ENCODE measurements at regions not wholly inside any gene's neighbourhood (a gene's known extent, or its start where the extent isn't known, plus 50 kb on each side); places are given as distances from the start of the nearest gene placed in this dataset.

DNA sequence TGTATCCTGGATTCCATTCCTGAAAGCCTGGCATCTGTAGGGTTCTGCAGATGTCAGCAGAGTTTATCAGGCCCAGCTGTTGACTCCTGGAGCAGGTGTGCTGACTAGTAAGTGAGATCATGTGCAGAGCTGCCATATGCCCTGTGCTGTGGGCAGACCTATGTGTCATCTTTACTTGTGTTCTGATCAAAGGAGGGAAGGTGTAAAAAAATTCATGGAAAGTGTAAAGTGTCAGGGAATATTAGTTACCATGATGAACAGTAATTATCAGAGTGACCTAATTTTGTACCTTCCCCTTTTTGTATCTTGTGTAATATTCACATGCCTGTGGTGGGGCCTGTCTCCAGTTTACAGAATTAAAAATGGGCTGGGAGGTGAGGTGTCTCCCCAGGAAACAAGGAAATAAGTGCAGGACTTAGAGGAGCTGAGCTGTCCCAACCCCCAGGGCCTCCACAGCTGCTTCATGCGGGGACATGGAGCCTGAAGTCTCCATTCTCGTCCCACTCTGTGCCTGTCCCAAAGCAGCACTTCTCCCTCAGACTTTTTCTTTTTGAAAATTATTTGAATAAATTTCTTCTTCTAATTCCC lies 148.2 kb upstream of the GGTLC1 start:
- DNase-seq (ENCODE audit: low spot score): no peak

- no peak for DNase-seq (ENCODE audit: low spot score)
Observed at GRCh38 chr20:24135781-24136180, 147.2 kb upstream of the GGTLC1 start.

DNA sequence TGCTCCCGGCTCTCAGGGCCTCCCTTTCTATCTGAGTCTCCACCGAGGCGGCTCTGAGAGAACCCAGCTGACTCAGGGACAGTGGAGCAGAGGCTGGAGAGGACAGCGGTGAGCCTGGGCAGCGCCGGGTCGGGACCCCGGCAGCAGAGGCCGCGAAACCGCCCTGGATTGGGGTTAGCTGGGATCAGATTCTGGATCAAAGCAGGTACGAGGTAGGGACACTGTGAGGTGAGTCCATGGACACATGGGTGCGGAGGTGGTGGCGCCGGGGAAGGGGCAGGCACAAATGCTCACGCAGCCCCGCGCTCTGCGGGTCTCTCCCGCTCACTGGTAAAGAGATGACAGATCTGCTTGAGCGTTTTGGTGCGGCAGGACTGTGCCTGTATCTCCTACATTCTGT lies 146.4 kb upstream of the GGTLC1 start:
- DNase-seq (ENCODE audit: low spot score): no peak

DNA sequence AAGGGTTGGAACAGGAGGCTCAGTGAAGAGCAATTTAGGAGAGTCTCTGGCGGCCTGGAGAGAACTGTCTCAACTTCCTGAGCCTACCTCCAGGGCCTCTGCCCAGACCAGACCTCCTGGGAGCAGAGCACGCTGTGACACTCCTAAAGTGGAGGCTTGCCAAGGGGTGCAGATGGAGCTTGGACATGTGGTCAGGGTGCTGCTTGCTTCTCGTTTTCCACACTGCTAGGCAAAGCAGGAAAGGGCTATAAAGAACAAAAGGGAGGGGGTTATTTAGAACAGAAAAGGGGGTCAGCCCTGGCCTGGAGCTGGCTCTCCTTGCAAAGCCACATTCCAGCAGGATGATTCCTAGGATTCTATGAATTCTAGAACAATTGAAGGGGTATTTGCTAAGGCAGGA lies 145.7 kb upstream of the GGTLC1 start:
- DNase-seq (ENCODE audit: low spot score): peak; percentile 28

DNA sequence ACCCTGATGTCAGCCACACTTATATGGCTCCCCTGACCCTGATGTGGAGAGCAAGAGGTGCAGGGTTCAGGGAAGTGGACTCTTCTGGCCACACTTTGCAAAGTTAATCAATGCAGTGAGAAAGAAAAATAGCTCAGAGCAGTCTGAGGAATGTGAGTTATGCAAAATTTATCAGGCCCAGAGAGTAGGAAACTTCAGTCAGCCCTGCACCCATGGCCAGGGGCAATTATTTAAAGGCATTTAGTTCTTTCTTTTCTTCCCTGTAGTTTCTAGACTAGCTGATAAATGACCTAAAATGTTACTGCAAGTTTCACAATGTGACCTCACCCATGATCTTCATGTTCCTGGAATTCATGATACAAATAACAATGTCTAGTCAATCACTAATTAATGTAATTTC lies 143.7 kb upstream of the GGTLC1 start:
- no peak for DNase-seq (ENCODE audit: low spot score)

- no peak for DNase-seq (ENCODE audit: low spot score)
Observed at GRCh38 chr20:24131684-24132083, 143.1 kb upstream of the GGTLC1 start.

DNA sequence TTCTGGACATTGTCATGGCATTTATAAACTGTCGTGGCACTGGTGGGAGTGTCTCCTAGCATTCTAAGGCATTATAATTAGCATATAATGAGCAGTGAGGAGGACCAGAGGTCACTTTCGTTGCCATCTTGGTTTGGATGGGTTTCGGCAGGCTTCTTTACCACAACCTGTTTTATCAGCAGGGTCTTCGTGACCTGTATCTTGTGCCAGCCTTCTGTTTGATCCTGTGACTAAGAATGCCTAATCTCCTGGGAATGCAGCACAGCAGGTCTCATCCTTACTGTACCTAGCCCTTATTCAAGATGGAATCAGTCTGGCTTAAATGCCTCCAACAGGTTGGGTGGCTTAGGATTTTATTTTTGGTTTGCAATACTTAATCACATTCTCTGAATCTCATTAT lies 142.7 kb upstream of the GGTLC1 start:
- DNase-seq (ENCODE audit: low spot score): no peak

DNA sequence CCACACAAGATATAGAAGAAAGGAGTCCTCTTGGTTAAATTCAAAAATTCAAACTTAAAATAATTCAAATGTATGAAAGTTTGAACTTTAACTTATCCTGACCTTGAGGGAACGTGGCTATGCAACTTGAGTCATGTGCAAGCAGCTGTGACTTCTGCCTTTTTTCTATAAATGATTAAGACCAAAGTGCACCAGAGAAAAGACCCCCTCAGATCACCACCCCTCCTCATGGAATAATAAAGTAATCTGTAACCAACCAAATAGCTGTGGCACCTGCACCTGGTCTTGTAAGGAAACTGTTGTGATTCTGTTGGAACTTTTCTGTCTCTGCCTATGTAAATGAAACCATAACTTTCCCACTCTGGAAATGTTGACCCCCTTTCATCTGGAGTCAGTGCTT lies 141.1 kb upstream of the GGTLC1 start:
- no peak for DNase-seq (ENCODE audit: low spot score)

GRCh38 chr20:24124951-24125650 lies 136.5 kb upstream of the GGTLC1 start:
- no peak for DNase-seq (ENCODE audit: low spot score)

DNA sequence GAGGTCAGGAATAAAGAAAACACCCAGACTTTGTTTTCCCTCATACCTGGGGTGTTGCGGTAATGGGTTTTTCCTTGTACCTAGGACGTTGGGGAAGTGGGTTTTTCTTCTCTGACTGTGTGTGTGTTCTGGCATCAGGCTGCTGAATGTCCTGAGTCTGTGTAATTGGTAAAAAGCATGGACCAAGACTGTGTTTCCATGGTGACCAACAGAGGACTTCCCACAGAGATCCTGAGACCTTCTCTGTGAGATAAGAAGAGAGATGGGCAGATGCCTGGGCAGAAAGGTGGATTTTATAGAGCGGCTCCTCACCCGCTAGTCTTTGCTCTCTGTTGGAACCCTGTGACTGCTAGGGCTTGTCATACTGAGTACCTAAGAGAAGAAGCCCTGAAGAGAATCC lies 135.4 kb upstream of the GGTLC1 start:
- DNase-seq (ENCODE audit: low spot score): no peak

GRCh38 chr20:24118441-24119175 lies 130.0 kb upstream of the GGTLC1 start:
- peak; percentile 35 for DNase-seq (ENCODE audit: low spot score)

GRCh38 chr20:24118034-24118433 lies 129.5 kb upstream of the GGTLC1 start:
- DNase-seq (ENCODE audit: low spot score): peak; percentile 33

DNA sequence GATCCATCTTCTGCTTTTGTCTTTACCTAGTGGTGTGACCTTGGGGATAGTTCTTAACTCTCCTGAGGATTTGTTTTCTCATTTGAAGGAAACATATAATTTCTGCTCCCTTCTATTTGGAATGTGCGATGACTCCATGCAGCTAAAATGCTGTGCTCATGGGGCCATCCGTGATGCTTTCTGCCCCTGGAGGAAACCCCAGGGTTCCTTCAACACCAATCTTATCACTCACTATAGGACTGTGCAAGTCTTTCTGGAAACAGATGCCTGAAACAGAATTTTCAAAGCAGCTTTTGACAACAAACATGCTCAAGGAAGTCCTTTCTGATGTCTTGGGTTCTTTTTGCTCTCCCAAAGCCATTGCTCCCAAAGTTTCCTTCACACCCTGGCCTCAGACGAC lies 128.8 kb upstream of the GGTLC1 start:
- DNase-seq (ENCODE audit: low spot score): peak; percentile 77

DNA sequence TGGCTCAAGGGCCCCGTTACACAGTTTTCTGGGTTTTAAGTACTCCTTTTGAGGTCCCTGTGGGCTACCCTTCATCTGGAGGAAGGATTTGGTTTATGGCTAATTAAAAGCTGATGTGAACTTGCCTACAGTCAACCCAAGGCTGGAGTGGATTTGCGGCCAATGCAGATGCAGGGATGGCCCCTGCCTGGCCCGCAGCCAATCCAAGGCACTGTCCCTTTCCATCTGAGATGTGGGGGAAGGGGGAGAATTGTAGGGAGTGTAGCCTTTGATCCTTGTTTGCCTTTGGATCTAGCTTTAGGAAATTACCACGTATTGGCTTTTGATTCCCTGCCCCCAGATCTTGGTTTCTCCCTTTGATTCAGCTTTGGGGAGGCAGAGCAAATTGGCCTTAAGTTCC lies 128.0 kb upstream of the GGTLC1 start:
- DNase-seq (ENCODE audit: low spot score): no peak

DNA sequence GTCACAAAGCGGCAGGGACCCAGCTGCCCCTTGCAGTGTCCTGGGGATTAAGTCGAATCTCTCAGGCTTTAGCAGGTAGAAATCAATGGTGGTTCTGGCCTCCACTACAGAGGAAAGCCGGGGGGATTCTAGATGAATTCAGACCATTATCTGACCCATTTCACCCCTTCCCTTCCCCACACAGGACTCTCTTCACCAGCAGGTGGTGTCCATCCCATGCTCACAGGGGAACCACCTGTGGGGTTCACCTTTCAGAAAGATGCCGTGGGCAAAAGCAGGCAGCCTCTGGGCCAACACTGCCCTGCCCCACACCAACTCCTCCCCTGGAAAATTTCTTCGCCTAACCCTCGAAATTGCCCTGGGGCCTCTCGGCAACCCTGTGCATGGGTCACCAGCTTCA lies 123.8 kb upstream of the GGTLC1 start:
- no peak for DNase-seq (ENCODE audit: low spot score)

DNA sequence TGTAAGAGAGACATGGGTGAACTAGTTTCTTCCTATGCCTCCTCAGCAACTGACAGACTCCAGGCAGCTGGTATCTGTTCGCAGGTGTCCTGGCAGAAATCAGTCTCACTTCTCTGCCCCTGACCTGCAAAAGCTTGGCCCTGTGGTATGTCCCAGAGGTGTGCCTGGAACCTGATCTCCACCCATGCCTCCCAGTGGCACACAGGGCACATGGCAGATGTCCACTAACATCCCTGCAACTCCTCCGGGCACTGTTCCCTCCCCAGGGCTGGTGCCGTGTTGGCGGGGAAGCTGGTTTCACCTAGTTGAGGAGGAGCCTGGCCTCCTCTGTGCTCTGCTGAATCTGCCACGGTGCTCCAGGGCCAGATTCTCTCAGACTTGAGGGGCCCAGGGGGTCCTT lies 123.3 kb upstream of the GGTLC1 start:
- DNase-seq (ENCODE audit: low spot score): no peak

DNA sequence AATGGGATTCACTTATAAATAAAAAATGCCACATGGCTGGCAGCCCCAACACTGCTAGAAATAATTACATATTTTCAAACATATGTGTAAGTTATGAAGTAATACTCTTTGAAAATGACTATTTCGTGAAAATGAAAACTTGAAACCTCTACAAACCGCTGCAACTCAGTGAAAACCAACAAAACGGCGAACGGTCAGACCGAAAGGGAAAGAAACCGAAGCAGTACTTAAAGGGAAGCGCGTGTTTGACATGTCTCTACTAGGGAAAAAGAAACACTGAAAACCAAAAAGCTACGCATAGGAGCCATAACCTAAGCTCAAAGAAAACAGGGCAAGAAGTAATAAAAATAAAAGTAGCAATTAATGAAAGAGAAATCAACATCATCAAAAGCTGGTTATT lies 121.0 kb upstream of the GGTLC1 start:
- DNase-seq (ENCODE audit: low spot score): no peak

DNA sequence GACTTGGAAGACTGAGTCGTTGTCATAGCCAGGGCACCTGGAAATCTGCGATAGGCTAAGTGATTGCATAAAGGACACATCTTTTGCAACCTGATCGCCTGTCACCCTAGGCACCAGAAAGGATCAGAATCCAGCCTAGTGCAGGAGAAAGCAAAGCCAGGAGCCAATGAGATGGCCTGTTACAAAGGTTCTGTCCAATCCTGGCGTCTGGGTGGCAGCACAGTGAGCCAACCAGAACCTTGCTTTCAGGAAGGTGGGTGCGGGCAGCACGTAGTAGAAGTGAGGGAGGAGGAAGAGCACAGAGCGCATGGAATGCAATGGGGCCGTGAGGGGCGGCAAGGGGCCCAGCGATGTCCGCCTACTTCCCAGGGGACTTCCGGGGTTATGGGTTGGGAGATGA lies 120.4 kb upstream of the GGTLC1 start:
- DNase-seq (ENCODE audit: low spot score): no peak

- DNase-seq (ENCODE audit: low spot score): no peak
Observed at GRCh38 chr20:24108581-24108980, 120.0 kb upstream of the GGTLC1 start.

DNA sequence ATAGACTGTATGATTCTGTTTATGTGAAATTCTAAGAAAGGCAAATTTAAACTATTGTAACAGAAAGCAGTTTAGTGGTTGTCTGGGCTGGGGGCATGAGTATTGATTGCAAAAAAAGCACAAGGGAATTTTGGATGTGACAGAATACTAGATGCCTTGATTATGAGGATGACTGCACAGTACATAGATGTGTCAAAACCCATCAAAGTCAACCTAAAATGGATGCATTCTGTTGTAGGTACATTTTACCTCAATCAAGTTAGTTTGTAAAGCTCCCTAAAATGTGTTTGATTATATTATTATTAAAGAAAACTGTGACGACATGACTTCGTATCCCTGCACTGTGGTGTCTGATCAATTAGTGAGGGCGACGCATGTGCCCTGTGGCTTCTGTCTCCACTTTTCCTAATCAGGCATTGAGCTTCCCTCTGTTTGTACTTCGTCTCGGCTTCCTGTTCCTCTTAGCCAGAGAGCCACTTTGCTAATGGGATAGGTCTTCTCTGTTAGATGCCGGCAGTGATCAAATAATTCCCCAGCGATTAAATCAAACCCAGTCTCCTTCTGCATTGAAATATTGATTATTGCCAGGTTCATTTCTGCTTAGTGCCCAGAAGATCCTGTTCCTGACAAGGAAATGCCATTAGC lies 118.3 kb upstream of the GGTLC1 start:
- DNase-seq (ENCODE audit: low spot score): no peak

DNA sequence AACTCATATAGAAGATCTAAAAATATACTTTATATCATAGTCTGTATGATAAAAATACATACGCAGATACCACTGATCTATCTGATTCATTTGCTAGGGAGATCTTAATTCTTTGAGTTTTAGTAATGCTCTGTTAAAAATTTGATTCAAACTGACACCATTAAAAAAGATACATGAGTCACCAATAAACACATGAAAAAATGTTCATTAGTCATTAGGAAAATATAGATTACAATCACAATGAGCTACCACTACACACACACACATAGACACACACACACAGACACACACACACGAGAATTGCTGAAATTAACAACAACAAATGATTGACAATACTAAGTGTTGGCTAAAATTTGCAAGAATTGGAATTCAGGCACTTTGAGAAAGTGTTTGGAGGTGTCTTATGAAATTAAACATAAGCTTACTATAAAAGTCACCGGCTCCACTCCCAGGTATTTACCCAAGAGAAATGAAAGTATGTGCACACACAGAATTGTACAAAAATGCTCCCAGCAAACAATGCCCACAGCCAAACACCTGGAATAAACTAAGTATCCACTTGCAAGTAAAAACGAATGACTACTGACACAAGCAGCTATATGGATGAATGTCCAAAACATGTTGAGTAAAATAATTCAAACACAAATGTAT lies 117.7 kb upstream of the GGTLC1 start:
- no peak for DNase-seq (ENCODE audit: low spot score)

- peak; percentile 36 for DNase-seq (ENCODE audit: low spot score)
Observed at GRCh38 chr20:24102749-24103333, 114.3 kb upstream of the GGTLC1 start.

All from hepatic stellate cell (primary cell).